ENCODE measurements at regions not wholly inside any gene's neighbourhood (a gene's known extent, or its start where the extent isn't known, plus 50 kb on each side); places are given as distances from the start of the nearest gene placed in this dataset.
"Not testable (repeated sequence)": the region's sequence is repeated elsewhere in the genome, so short reads cannot be mapped to it uniquely, and the experiment has no call there.

DNA sequence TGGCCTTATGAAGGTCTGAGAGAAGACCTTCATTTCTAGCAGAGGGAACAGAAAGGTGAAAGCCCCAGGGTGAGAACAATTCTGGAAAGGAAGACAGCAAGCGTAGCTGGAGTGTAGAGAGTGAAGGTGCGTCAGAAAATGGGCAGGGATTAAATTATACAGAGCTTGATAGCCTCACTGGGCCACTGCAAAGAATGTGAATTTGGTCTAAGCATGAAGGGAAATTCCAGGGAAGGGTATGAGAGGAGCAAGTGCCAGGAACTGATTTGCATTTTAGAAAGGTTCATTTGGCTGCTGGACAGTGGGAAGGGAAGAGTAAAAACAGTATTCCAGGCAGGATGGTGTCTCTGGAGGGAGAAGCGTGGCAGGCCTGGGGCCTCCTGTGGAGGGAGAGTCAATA, 274.1 kb upstream of the ASIC2 start:
- Histone ChIP-seq H3K36me3 (no peaks in the 10 kb centered on the region), H3K4me3 (no peak overlapping the region), H3K4me1 (no peaks in the 10 kb centered on the region), H3K9me3 (no peaks in the 10 kb centered on the region), H3K27ac (no peak overlapping the region), H3K27me3 (peaks cover 5% of the 10 kb centered on the region)
- WGBS: 70% methylated on average over 3 of the region's 3 CpGs
- DNase-seq (ENCODE audit: low spot score in 2 of 2): no peak
- TF ChIP-seq POLR2A (IDR thresholded peaks at IDR 0.05) (no peak), EP300 (IDR thresholded peaks at IDR 0.05) (no peak), POLR2AphosphoS5 (IDR thresholded peaks at IDR 0.05) (no peak)
- TF ChIP-seq, protein P1, sequence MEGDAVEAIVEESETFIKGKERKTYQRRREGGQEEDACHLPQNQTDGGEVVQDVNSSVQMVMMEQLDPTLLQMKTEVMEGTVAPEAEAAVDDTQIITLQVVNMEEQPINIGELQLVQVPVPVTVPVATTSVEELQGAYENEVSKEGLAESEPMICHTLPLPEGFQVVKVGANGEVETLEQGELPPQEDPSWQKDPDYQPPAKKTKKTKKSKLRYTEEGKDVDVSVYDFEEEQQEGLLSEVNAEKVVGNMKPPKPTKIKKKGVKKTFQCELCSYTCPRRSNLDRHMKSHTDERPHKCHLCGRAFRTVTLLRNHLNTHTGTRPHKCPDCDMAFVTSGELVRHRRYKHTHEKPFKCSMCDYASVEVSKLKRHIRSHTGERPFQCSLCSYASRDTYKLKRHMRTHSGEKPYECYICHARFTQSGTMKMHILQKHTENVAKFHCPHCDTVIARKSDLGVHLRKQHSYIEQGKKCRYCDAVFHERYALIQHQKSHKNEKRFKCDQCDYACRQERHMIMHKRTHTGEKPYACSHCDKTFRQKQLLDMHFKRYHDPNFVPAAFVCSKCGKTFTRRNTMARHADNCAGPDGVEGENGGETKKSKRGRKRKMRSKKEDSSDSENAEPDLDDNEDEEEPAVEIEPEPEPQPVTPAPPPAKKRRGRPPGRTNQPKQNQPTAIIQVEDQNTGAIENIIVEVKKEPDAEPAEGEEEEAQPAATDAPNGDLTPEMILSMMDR (IDR thresholded peaks at IDR 0.05): no peak

DNA sequence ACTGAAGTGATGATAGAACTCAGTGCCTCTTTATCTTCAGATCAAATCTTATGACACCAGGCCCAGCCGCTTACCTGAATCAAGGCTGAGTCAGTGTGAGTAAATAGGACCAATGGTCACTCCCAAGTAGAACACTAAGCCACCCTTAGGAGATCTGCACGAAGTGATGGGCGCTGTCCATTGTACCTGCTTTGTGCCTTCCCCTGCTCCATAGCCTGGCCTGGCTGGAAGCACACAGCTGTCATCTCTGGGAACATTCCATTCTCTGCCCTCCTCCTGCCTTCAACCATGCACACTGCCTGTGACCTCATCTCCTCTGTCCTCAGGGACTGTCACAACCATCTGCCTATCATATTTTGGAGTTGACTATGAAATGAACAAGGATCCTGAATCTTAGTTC, 279.5 kb upstream of the ASIC2 start:
- H3K27ac ChIP-seq: no peak overlapping the region
- H3K27me3 ChIP-seq: peaks cover 2% of the 10 kb centered on the region
- H3K4me1 ChIP-seq: no peaks in the 10 kb centered on the region
- WGBS: 73% methylated on average over 3 of the region's 3 CpGs
- no peak overlapping the region for H3K4me3 ChIP-seq
- H3K9me3 ChIP-seq: no peaks in the 10 kb centered on the region
- DNase-seq (ENCODE audit: low spot score in 2 of 2): no peak
- TF ChIP-seq POLR2A (IDR thresholded peaks at IDR 0.05) (no peak), POLR2AphosphoS5 (IDR thresholded peaks at IDR 0.05) (no peak), EP300 (IDR thresholded peaks at IDR 0.05) (no peak)
- TF ChIP-seq, protein P1 (IDR thresholded peaks at IDR 0.05): no peak
- H3K36me3 ChIP-seq: no peaks in the 10 kb centered on the region

DNA sequence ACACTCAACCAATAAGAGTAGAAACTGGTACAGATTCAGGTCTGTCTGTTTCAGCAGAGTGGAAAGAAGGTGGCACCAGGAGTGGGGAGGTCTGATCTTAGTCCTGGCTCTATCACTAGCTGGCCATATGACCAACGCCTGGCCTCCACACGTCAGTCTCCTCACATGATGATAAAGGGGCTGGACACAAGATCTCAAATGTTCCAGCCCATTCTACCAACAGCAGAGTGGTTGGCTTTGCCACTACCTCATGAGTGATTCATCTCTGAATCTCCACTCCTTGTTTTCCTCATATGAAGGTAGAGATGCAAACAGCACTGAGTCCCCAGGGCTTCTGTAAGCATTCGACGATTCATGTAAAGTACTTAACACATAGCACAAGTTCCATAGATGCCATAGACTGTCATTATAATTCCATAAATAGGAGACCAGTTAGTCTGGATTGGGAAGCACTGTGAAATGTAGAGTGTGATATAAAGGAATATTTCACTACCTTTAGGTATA, 281.9 kb upstream of the ASIC2 start:
- 63% methylated on average over 4 of the region's 4 CpGs for WGBS
- H3K9me3 ChIP-seq: no peaks in the 10 kb centered on the region
- no peaks in the 10 kb centered on the region for H3K4me1 ChIP-seq
- H3K4me3 ChIP-seq: no peak overlapping the region
- TF ChIP-seq POLR2AphosphoS5 (IDR thresholded peaks at IDR 0.05) (no peak), EP300 (IDR thresholded peaks at IDR 0.05) (no peak), POLR2A (IDR thresholded peaks at IDR 0.05) (no peak)
- TF ChIP-seq, protein P1 (IDR thresholded peaks at IDR 0.05): no peak
- no peak for DNase-seq (ENCODE audit: low spot score in 2 of 2)
- peaks cover 4% of the 10 kb centered on the region for H3K27me3 ChIP-seq
- H3K36me3 ChIP-seq: no peaks in the 10 kb centered on the region
- no peak overlapping the region for H3K27ac ChIP-seq

DNA sequence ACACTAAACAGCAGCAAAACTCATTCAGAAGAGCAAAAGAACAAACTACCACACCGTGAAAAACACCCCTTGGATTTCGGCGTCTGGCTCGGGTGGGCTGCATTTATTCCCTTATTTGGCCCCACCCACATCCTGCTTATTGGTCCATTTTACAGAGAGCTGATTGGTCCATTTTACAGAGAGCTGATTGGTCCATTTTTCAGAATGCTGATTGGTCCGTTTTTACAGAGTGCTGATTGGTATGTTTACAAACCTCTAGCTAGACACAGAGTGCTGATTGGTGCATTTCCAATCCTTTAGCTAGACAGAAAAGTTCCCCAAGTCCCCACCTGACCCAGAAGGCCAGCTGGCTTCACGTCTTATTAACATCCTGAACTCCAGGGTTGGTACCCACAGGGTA, 286.6 kb upstream of the ASIC2 start:
- not testable (repeated sequence) for H3K27ac ChIP-seq; H3K36me3 ChIP-seq; H3K9me3 ChIP-seq; H3K4me3 ChIP-seq; H3K27me3 ChIP-seq; H3K4me1 ChIP-seq; DNase-seq (ENCODE audit: low spot score in 2 of 2)
- 93% methylated on average over 6 of the region's 6 CpGs for WGBS

DNA sequence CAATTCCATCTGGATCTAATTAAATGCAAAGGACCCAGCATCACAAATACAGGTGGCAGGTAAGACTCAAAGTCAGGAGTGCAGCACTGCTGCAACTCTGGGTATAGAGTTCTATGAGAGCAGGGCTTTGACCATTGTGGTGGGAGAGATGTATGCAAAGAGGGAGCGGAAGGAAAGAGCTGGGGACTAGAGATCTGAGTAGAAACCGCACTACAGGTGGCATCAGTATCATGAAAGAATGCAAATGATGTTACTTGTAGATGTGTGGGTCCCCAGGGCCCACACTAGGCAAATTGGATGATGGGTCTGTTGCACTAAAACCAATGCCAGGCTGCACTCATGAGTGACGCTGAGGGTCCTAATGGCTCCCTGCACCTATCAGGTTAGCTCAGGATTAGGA, 287.1 kb upstream of the ASIC2 start:
- H3K9me3 ChIP-seq: no peaks in the 10 kb centered on the region
- H3K27me3 ChIP-seq: peaks cover 4% of the 10 kb centered on the region
- H3K4me1 ChIP-seq: no peaks in the 10 kb centered on the region
- H3K4me3 ChIP-seq: no peak overlapping the region
- H3K36me3 ChIP-seq: no peaks in the 10 kb centered on the region
- H3K27ac ChIP-seq: no peak overlapping the region
- DNase-seq (ENCODE audit: low spot score in 2 of 2): no peak
- no peak for TF ChIP-seq EP300 (IDR thresholded peaks at IDR 0.05)
- TF ChIP-seq, protein P1 (IDR thresholded peaks at IDR 0.05): no peak
- TF ChIP-seq POLR2AphosphoS5 (IDR thresholded peaks at IDR 0.05): no peak
- no peak for TF ChIP-seq POLR2A (IDR thresholded peaks at IDR 0.05)
- WGBS: 90% methylated on average over 3 of the region's 3 CpGs

DNA sequence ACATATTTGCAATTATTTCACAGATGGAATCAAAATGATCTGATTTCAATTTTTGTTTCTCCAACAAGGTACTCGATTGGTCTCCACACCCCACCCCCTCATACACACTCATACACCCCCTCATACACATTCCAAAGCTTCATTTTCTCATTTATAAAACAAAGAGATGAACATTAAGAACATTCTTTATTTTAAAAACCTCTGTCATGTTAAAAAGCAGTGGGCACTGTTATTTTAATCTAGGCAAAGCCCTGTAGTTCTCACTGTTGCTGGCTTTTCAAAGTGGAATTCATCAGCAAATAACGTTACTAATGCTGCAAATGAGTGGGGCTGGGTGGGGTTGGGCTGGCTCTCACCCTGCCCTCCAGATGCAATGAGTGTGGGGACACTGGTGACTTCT, 289.6 kb upstream of the ASIC2 start:
- H3K27ac ChIP-seq: no peak overlapping the region
- no peak for DNase-seq (ENCODE audit: low spot score in 2 of 2)
- 71% methylated on average over 2 of the region's 2 CpGs for WGBS

More for the DNA sequence above, 289.6 kb upstream of the ASIC2 start:
- no peak overlapping the region for H3K4me3 ChIP-seq
- H3K4me1 ChIP-seq: no peaks in the 10 kb centered on the region
- no peaks in the 10 kb centered on the region for H3K36me3 ChIP-seq
- no peaks in the 10 kb centered on the region for H3K9me3 ChIP-seq
- H3K27me3 ChIP-seq: peaks cover 6% of the 10 kb centered on the region
- TF ChIP-seq EP300 (IDR thresholded peaks at IDR 0.05) (no peak), POLR2A (IDR thresholded peaks at IDR 0.05) (no peak), POLR2AphosphoS5 (IDR thresholded peaks at IDR 0.05) (no peak)
- TF ChIP-seq, protein P1 (IDR thresholded peaks at IDR 0.05): no peak
